SK-N-SH (cell line): ENCODE measurements at regions not wholly inside any gene's neighbourhood (a gene's known extent, or its start where the extent isn't known, plus 50 kb on each side); places are given as distances from the start of the nearest gene placed in this dataset.

ENCODE experiments used
- EP300 ChIP-seq, 2 experiments: IDR thresholded peaks; 2 replicates each; pipeline versions ENCODE4 v1.4.0 to v1.6.1; 2012; ENCODE audit warnings: borderline replicate concordance in 1 of 2, low read depth in 1 of 2, low read length in 1 of 2
- EZH2phosphoT487 ChIP-seq: fragments of 200-600 bp; sonication (generic); IDR thresholded peaks from 2 replicates; pipeline ENCODE4 v1.6.1; 2017; ENCODE audit warnings: low read depth, mixed run types, mild to moderate bottlenecking, antibody characterized with exemption, moderate library complexity, borderline replicate concordance
- RCOR1 ChIP-seq: fragments of 150-350 bp; IDR thresholded peaks from 2 replicates; pipeline ENCODE4 v1.6.1; 2017; ENCODE audit warnings: antibody characterized with exemption, low read length
- REST ChIP-seq: IDR thresholded peaks from 2 replicates; pipeline ENCODE4 v1.6.1; 2012; ENCODE audit warnings: mild to moderate bottlenecking, low read depth, low read length, moderate library complexity
- SIN3A ChIP-seq: IDR thresholded peaks from 2 replicates; pipeline ENCODE4 v1.6.1; 2012; ENCODE audit warnings: low read depth, mild to moderate bottlenecking, low read length, moderate library complexity, borderline replicate concordance
- SMC3 ChIP-seq: IDR thresholded peaks from 2 replicates; pipeline ENCODE4 v1.6.1; 2012; ENCODE audit warnings: low read depth, low read length, improper control_type of control experiment
- YY1 ChIP-seq: IDR thresholded peaks from 2 replicates; pipeline ENCODE4 v1.4.0; 2012; ENCODE audit warnings: low read depth, mild to moderate bottlenecking
- ZBTB33 ChIP-seq: IDR thresholded peaks from 2 replicates; pipeline ENCODE4 v1.4.0; 2012; ENCODE audit warnings: low read depth, borderline replicate concordance
- TF ChIP-seq, protein P1 (sequence below): fragments of 150-350 bp; IDR thresholded peaks from 2 replicates; pipeline ENCODE4 v1.6.1; 2016; ENCODE audit warnings: mild to moderate bottlenecking, low read depth, low read length
- TF ChIP-seq, protein P2 (sequence below): fragments of 200-600 bp; sonication (generic); IDR thresholded peaks from 2 replicates; pipeline ENCODE4 v1.6.1; 2017; ENCODE audit warnings: antibody characterized with exemption, mild to moderate bottlenecking, moderate library complexity

- TF ChIP-seq REST (no peak), ZBTB33 (no peak), EP300 (IDR thresholded peaks at IDR 0.05; ENCODE audit: borderline replicate concordance in 1 of 2, low read depth in 1 of 2, low read length in 1 of 2) (no peak), SMC3 (no peak), RCOR1 (no peak), SIN3A (no peak), EZH2phosphoT487 (no peak), YY1 (no peak)
- TF ChIP-seq, protein P1, sequence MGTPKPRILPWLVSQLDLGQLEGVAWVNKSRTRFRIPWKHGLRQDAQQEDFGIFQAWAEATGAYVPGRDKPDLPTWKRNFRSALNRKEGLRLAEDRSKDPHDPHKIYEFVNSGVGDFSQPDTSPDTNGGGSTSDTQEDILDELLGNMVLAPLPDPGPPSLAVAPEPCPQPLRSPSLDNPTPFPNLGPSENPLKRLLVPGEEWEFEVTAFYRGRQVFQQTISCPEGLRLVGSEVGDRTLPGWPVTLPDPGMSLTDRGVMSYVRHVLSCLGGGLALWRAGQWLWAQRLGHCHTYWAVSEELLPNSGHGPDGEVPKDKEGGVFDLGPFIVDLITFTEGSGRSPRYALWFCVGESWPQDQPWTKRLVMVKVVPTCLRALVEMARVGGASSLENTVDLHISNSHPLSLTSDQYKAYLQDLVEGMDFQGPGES = no peak
- TF ChIP-seq, protein P2, sequence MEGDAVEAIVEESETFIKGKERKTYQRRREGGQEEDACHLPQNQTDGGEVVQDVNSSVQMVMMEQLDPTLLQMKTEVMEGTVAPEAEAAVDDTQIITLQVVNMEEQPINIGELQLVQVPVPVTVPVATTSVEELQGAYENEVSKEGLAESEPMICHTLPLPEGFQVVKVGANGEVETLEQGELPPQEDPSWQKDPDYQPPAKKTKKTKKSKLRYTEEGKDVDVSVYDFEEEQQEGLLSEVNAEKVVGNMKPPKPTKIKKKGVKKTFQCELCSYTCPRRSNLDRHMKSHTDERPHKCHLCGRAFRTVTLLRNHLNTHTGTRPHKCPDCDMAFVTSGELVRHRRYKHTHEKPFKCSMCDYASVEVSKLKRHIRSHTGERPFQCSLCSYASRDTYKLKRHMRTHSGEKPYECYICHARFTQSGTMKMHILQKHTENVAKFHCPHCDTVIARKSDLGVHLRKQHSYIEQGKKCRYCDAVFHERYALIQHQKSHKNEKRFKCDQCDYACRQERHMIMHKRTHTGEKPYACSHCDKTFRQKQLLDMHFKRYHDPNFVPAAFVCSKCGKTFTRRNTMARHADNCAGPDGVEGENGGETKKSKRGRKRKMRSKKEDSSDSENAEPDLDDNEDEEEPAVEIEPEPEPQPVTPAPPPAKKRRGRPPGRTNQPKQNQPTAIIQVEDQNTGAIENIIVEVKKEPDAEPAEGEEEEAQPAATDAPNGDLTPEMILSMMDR = no peak
Measured at GRCh38 chr17:22470411-22471175, 778.3 kb downstream of the KCNJ18 start.
